ENCODE measurements at regions not wholly inside any gene's neighbourhood (a gene's known extent, or its start where the extent isn't known, plus 50 kb on each side); places are given as distances from the start of the nearest gene placed in this dataset. TPM values are rescaled to one million over a fixed set of nuclear protein-coding genes. Genes with fewer than 3 reads are reported as not detected.
"Not testable (repeated sequence)": the region's sequence is repeated elsewhere in the genome, so short reads cannot be mapped to it uniquely, and the experiment has no call there.

GRCh38 chr10:56507033-56507432 lies 146.0 kb upstream of the ZWINT start:
- no peak for DNase-seq (ENCODE audit: low read depth)

DNA sequence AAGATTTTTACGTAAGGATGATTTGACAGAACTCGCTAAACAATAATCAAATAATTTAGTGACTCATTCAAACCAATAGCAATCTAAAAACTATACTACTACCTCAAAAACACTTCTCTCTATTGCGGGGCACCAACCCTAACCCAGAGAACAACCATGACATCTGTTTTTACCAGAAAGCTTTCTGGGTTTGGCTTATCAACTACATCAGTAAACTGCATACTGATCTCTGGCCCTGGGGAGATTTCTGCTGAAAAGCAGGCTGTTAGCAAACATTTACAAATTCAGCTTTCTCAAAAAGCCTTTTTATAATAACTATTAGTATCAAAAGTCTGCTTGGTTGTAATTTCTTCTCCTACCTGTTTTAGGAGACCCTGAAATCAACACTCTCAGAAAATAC lies 144.5 kb upstream of the ZWINT start:
- DNase-seq (ENCODE audit: low read depth) = no peak

DNA sequence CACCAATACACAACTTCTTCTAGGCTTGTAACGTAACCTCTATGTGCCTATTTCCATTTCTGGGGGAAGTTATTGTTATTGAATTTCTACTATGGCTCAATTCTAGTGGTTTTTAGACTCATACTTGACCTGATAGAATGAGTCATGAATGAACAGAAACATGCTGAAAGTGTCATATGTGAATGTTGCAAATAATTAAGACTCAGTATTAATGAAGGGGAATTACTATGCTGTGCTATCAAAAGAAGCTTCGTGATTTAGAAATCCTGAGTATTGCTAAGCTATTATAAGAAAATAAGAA lies 135.1 kb upstream of the ZWINT start:
- no peak for DNase-seq (ENCODE audit: low read depth)

DNA sequence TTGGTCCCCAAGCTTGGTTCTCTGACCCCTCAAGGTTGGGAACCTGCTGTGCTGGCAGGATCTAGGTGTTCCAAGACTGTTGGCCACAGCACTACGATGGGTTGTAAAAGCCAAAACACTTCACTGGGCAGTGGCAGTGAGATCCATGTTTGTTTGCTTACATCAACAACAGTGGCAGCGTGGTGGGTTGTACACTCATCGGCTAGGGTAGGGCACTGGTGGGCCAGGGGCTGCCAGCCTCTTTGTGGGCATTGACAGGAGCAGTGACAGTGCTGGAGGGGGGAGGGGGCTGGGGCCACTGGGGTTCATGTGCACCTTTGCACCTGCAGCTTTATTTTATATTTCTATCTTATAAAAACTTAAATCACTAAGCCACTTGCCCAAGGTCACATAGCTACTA lies 126.7 kb upstream of the ZWINT start:
- no peak for DNase-seq (ENCODE audit: low read depth)

DNA sequence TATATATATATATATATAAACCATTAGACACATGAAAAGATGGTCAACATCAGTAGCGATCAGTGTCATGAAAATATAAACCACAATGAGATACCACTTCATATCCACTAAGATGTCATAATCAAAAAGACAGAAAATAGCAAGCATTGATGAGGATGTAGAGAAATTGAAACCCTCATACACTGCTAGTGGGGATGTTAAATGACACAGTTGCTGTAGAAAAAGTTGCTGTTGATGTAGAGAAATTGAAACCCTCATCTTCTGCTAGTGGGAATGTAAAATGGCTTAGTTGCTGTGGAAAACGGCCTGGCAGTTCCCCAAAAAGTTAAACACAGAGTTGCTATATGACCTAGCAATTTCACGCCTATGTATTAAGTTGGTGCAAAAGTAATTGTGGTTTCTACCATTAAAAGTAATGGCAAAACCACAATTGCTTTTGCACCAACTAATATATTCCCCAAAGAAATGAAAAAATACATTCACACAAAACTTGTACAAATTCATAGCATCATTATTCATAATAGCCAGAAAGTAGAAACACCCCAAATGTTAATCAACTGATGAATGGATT lies 120.5 kb upstream of the ZWINT start:
- no peak for DNase-seq (ENCODE audit: low read depth)

DNA sequence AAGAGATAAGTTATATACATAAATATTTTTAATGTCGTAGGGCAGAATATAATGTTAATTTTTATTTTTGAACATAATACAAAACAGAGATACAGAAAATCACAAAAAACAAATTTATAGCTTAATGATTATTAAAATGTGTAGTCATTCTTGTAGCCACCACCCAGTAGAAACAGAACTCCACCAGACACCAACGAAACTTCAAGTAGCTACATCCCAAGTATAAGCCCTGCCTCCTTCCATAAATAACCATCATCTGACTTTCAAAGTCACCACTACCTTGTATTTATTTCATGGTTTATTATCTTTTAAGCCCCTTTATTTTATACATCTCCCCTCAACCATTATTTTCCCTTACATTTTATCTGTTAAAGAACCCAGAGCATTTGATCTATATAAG lies 111.9 kb upstream of the ZWINT start:
- no peak for DNase-seq (ENCODE audit: low read depth)

DNA sequence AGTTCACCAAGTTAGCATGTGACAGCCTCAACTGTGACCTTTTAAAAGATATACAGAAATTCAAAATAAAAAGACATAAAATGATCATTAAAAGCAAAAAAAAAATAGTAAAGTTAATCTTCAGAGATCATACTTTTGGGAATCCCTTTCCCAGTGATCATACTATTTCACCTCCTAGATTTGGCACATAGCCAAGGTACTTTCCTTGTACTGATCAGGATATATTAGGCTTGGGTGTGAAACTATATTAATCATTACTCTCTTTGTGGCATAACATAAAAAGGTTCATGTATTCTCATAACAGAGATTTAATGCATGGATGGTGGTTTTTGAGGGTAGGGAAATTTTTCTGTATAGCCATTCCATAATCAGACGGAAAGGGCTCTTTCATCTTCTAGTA lies 109.6 kb upstream of the ZWINT start:
- no peak for DNase-seq (ENCODE audit: low read depth)

GRCh38 chr10:56469482-56469881 lies 108.4 kb upstream of the ZWINT start:
- DNase-seq (ENCODE audit: low read depth) = no peak

- DNase-seq (ENCODE audit: low read depth) = no peak
Observed at GRCh38 chr10:56466005-56466404, 104.9 kb upstream of the ZWINT start.

GRCh38 chr10:56449770-56450169 lies 88.7 kb upstream of the ZWINT start:
- DNase-seq (ENCODE audit: low read depth) = no peak

GRCh38 chr10:56447613-56448012 lies 86.6 kb upstream of the ZWINT start:
- DNase-seq (ENCODE audit: low read depth) = not testable (repeated sequence)

DNA sequence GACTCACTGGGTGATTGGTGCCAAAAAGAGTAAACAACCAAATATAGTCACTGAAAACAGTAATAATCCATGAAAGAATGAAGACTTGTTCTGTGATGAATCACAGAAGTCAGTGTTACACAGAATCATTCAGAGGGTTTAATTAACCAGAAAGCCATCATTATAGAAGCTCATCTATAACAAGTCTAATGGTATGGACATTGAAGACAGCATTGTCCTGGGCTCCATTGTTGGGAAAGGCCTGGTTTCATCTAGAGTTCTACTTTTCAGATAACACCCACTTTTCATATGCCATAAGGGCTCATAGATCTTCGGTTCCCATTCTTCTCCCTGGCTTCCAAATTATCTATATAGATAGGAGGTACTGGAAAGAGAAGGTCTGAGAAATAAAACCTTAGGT lies 80.3 kb upstream of the ZWINT start:
- not testable (repeated sequence) for DNase-seq (ENCODE audit: low read depth)

Small RNAs in the stretch of these regions (microRNA-seq; reads per million reads assigned to microRNA genes)
- gene MIR3924 = not detected

Data from myocyte (in vitro differentiated cells).